ENCODE measurements at regions not wholly inside any gene's neighbourhood (a gene's known extent, or its start where the extent isn't known, plus 50 kb on each side); places are given as distances from the start of the nearest gene placed in this dataset.

DNA sequence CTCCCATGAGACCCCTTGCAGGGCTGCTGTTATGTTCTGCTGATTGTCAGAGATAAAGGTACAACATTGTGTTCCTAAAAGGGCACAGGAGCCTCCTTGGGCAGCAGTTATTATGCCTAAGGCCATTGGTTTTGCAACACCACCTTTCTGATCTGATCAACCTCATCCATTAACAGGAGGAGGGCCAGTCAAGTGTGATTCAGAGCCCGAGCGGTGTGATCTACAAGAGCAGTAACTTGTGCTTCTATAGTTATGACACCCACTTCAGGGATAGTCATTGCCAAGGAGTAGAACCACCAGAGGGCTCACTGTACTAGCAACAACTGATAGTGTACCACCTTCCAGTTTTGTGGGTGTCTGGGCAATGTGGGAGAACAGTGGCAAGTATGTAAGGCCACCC lies 1457.9 kb upstream of the CADM2 start:
- TF ChIP-seq, protein P1, sequence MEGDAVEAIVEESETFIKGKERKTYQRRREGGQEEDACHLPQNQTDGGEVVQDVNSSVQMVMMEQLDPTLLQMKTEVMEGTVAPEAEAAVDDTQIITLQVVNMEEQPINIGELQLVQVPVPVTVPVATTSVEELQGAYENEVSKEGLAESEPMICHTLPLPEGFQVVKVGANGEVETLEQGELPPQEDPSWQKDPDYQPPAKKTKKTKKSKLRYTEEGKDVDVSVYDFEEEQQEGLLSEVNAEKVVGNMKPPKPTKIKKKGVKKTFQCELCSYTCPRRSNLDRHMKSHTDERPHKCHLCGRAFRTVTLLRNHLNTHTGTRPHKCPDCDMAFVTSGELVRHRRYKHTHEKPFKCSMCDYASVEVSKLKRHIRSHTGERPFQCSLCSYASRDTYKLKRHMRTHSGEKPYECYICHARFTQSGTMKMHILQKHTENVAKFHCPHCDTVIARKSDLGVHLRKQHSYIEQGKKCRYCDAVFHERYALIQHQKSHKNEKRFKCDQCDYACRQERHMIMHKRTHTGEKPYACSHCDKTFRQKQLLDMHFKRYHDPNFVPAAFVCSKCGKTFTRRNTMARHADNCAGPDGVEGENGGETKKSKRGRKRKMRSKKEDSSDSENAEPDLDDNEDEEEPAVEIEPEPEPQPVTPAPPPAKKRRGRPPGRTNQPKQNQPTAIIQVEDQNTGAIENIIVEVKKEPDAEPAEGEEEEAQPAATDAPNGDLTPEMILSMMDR (IDR thresholded peaks at IDR 0.05; ENCODE audit: extremely low read depth, missing control alignments): no peak
- DNase-seq (ENCODE audit: low spot score): no peak

DNA sequence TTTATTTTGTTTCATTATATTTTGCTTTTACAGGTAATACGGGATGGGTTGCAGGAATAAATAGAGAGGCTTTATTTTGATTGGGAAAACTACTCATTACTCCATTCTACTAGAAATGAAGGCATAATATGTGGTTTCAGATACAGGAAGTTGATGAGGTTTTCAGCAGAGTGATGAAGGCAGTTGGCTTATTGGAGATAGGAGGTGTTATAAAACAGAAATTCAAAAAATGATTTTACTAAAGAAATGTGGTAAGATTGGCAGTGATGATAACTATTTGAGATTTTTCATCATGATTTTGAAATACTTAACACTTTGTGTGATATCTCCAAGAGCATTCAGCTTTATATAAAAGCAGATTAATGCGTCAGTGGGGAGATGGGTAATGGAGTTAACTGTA lies 1445.7 kb upstream of the CADM2 start:
- DNase-seq (ENCODE audit: low spot score): no peak
- TF ChIP-seq, protein P1 (IDR thresholded peaks at IDR 0.05; ENCODE audit: extremely low read depth, missing control alignments): no peak

DNA sequence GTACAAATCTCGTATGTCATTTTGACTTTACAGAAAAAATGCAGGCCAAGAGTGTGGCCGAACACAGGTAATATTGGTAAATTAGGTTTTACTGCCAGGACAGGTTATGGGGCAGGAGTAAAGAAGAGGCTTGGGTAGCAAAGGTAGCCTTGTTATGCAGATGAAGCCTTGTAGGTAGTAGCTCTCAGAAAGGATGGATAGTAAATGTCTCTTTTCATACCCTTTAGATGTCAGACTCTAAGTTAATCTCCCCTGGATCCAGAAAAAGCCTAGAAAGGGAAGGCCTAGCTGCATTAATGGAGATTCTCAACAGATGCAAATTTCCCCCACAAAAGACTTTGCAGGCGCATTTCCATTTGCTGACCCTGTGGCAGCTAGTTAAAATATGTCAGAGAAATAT lies 1445.1 kb upstream of the CADM2 start:
- no peak for DNase-seq (ENCODE audit: low spot score)

DNA sequence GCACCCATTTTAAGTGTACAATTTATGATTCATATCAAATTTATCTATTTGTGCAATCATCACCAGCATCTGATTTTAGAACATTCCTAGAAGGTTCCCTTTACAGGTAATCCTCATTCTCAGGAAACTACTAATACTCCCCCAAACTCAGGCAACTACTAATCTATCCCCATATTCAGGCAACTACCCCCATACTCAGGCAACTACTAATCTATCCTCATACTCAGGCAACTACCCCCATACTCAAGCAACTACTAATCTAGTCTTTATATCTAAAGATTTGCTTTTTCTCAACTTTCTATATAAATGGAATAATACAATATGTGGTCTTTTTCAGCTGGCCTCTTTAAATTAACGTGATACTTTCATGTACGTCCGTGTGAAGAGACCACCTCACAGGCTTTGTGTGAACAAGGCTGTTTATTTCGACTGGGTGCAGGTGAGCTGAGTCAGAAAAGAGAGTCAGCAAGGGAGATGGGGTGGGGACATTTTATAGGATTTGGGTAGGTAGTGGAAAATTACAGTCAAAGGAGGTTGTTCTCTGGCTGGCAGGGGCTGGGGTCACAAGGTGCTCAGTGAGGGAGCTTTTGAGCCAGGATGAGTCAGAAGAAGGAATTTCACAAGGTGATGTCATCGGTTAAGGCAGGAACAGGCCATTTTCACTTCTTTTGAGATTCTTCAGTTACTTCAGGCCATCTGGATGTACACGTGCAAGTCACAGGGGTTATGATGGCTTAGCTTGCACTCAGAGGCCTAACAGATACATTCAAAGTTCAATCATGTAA lies 1444.5 kb upstream of the CADM2 start:
- TF ChIP-seq, protein P1 (IDR thresholded peaks at IDR 0.05; ENCODE audit: extremely low read depth, missing control alignments): no peak
- no peak for DNase-seq (ENCODE audit: low spot score)

More for the DNA sequence above, 1445.1 kb upstream of the CADM2 start:
- TF ChIP-seq, protein P1 (IDR thresholded peaks at IDR 0.05; ENCODE audit: extremely low read depth, missing control alignments): no peak

DNA sequence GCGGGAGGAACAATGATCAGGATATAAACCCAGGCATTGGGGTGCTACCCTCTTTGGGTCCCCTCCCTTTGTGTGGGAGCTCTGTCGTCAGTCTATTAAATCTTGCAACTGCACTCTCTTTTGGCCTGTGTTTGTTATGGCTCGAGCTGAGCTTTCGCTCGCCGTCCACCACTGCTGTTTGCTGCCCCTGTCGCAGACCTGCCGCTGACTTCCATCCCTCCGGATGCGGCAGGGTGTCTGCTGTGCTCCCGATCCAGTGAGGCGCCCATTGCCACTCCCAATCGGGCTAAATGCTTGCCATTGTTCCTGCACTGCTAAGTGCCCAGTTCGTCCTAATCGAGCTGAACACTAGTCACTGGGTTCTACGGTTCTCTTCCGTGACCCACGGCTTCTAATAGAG lies 1443.7 kb upstream of the CADM2 start:
- TF ChIP-seq, protein P1 (IDR thresholded peaks at IDR 0.05; ENCODE audit: extremely low read depth, missing control alignments): no peak
- no peak for DNase-seq (ENCODE audit: low spot score)

DNA sequence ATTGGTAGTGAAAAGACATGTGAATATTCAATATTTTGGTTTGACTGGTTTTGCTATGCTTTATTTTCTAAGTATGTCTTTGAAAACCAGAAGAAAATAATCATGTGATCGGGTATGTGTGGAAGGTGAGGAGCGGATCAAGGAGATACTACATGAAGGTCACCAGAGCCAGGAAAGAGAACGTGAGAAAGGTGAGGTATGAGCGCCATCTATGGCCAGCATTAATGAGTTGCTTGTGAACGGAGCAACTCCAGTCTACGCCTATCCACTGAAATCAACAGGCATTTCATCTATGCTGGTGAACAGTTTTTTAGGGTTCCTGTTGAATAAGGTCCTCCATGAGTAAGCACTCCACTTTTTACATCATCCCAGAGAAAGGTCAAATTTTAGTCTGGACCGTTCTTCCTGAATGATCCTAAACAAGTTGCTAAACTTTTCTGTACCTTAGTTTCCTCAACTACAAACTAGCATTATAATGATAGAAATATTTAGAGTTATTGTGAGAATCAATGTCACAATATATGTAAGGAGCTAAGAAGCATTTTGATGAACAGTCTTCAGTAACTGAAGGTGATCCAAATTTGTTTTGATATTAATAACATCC lies 1435.2 kb upstream of the CADM2 start:
- TF ChIP-seq, protein P1 (IDR thresholded peaks at IDR 0.05; ENCODE audit: extremely low read depth, missing control alignments): peak; percentile 23
- DNase-seq (ENCODE audit: low spot score): peak; percentile 29

DNA sequence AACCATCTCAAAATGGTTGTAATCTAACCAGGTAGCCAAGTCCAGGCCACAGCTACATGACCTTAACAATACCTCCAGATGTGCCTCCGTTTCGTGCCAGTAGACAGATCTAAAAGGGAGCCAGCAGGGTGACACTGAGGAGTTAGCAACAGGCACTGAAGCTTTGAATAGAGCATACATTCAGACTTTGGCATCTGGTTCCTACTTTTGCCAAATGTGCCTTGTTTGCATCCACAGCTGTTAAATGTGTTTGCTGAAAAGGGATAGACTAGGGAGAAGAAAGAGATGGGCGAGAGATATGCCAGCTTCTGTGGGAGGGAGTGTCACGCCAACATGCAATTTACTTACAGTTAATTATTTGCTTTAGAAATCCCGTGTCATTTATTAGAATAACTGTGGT lies 1433.9 kb upstream of the CADM2 start:
- DNase-seq (ENCODE audit: low spot score): no peak
- TF ChIP-seq, protein P1 (IDR thresholded peaks at IDR 0.05; ENCODE audit: extremely low read depth, missing control alignments): no peak
